Naive thymus-derived CD4-positive, alpha-beta T cell (primary cell): ENCODE measurements at regions not wholly inside any gene's neighbourhood (a gene's known extent, or its start where the extent isn't known, plus 50 kb on each side); places are given as distances from the start of the nearest gene placed in this dataset.

Experiments used
- ATAC-seq: fragments of 150-1000 bp; cut with Tn5 transposase; 2 replicates; pipeline ENCODE4 v1.10.0; 2021; ENCODE audit warnings: mild to moderate bottlenecking, moderate library complexity
- CTCF ChIA-PET: fragments of 350-600 bp; sonication (Branson Sonifier 250); formaldehyde crosslinking; loops from one replicate; lab custom pipeline; 2021; ENCODE audit warnings: antibody characterized with exemption; lab: Charles Lee
- POLR2A ChIA-PET: fragments of 350-600 bp; sonication (Branson Sonifier 250); formaldehyde crosslinking; loops from one replicate; lab custom pipeline; 2021; ENCODE audit warnings: antibody characterized with exemption, inconsistent platforms; lab: Charles Lee
- DNase-seq, 9 donors: peaks; one replicate each; pipeline versions ENCODE4 v3.0.0 to v3.0.0-alpha.2; 2020 to 2022; ENCODE audit warnings: mixed read lengths in 1 of 9
- H3K27ac ChIP-seq: one replicate; pipeline ENCODE4 v1.7.0; 2013; ENCODE audit warnings: mild to moderate bottlenecking, low read depth, low read length, moderate library complexity
- H3K27me3 ChIP-seq, 2 donors: one replicate each; pipeline ENCODE4 v1.7.0; 2013; ENCODE audit warnings: low read length in 2 of 2, mild to moderate bottlenecking in 2 of 2, moderate library complexity in 2 of 2; ENCODE audit not compliant: control insufficient read depth in 2 of 2, insufficient read depth in 2 of 2
- H3K36me3 ChIP-seq, 3 experiments: 1 replicate in 2 of 3; 2 replicates in 1 of 3; pipeline ENCODE4 v1.7.0; 2013; ENCODE audit warnings: low read length in 3 of 3, mild to moderate bottlenecking in 3 of 3, moderate library complexity in 1 of 3; ENCODE audit not compliant: insufficient read depth in 3 of 3, control insufficient read depth in 2 of 3
- H3K4me1 ChIP-seq, 2 donors: one replicate each; pipeline ENCODE4 v1.7.0; 2013; ENCODE audit warnings: low read length in 2 of 2, mild to moderate bottlenecking in 2 of 2, moderate library complexity in 1 of 2; ENCODE audit not compliant: control insufficient read depth in 2 of 2, insufficient read depth in 2 of 2
- H3K4me3 ChIP-seq: 2 replicates; pipeline ENCODE4 v1.7.0; 2013; ENCODE audit warnings: mild to moderate bottlenecking, low read length
- H3K9me3 ChIP-seq, 3 experiments: 1 replicate in 2 of 3; 2 replicates in 1 of 3; pipeline ENCODE4 v1.7.0; 2013; ENCODE audit warnings: low read length in 3 of 3; ENCODE audit not compliant: control insufficient read depth in 2 of 3
- H3K27ac Mint-ChIP-seq, 9 donors: one replicate each; pipeline ENCODE4 v1.8.0; 2020 to 2022; ENCODE audit warnings: mixed read lengths in 9 of 9, mild to moderate bottlenecking in 8 of 9, moderate library complexity in 5 of 9, inconsistent platforms in 2 of 9
- H3K27me3 Mint-ChIP-seq, 5 donors: one replicate each; pipeline ENCODE4 v1.8.0; 2021 to 2022; ENCODE audit warnings: mixed read lengths in 5 of 5, mild to moderate bottlenecking in 1 of 5
- H3K36me3 Mint-ChIP-seq, 5 donors: one replicate each; pipeline ENCODE4 v1.8.0; 2020 to 2022; ENCODE audit warnings: mixed read lengths in 5 of 5, mild to moderate bottlenecking in 3 of 5, inconsistent platforms in 1 of 5
- H3K4me1 Mint-ChIP-seq, 7 donors: one replicate each; pipeline ENCODE4 v1.8.0; 2020 to 2022; ENCODE audit warnings: mixed read lengths in 7 of 7, mild to moderate bottlenecking in 3 of 7, inconsistent platforms in 1 of 7
- H3K4me3 Mint-ChIP-seq, 10 donors: one replicate each; pipeline ENCODE4 v1.8.0; 2020 to 2022; ENCODE audit warnings: mild to moderate bottlenecking in 10 of 10, mixed read lengths in 10 of 10, moderate library complexity in 6 of 10, inconsistent platforms in 2 of 10
- H3K9me3 Mint-ChIP-seq, 11 donors: one replicate each; pipeline ENCODE4 v1.8.0; 2020 to 2022; ENCODE audit warnings: mixed read lengths in 11 of 11, mild to moderate bottlenecking in 4 of 11, inconsistent platforms in 1 of 11, moderate library complexity in 1 of 11
- intact Hi-C, 2 donors: fragments of 100-400 bp; cut with micrococcal nuclease; formaldehyde crosslinking; loops; one replicate each; pipeline ENCODE4 v1.15.1; 2023

DNA sequence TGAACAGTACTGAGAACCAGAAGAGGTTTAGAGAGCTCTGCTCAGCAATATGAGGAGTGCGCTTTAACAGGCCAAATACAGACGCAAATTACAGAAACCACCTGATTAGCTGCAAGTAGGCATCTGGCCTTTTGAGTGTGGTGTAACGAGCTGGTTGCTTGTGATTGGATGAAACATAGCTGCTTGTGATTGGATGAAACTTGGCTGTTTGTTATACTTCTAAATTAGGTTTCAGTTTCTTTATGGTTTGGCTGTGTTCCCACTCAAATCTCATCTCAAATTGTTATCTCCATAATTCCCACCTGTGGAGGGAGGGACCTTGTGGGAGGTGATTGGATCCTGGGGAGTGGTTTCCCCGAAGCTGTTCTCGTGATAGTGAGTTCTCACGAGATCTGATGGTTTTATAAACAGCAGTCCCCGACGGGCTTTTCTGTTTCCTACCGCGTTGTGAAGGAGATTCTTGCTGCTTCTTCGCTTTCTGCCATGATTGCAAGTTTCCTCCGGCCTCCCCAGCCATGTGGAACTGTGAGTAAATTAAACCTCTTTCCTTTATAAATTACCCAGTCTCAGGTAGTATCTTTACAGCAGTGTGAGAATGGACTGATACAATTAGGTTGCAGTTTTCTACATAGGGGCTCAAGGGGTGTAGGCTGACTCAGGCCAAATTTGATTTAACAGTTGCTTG is 655.9 kb upstream of the MAN1A1 start:
- Mint-ChIP-seq H3K9me3 (peaks cover 0 to 7% (median 0%) of the 10 kb centered on the region in 11 donors), H3K27ac (no peak overlapping the region), H3K4me1 (no peaks in the 10 kb centered on the region), H3K27me3 (no peaks in the 10 kb centered on the region), H3K4me3 (peak overlapping the region in 1 of 10 donors; percentile 37), H3K36me3 (no peaks in the 10 kb centered on the region)
- Histone ChIP-seq H3K27ac (no peak overlapping the region), H3K36me3 (no peaks in the 10 kb centered on the region), H3K4me3 (no peak overlapping the region), H3K27me3 (no peaks in the 10 kb centered on the region), H3K4me1 (no peaks in the 10 kb centered on the region), H3K9me3 (no peaks in the 10 kb centered on the region)
- ATAC-seq (no peak), DNase-seq (peak in 1 of 9 donors; percentile 11)
- intact Hi-C loops: no loop called here
- POLR2A ChIA-PET: no interaction called here
- CTCF ChIA-PET: no interaction called here

DNA sequence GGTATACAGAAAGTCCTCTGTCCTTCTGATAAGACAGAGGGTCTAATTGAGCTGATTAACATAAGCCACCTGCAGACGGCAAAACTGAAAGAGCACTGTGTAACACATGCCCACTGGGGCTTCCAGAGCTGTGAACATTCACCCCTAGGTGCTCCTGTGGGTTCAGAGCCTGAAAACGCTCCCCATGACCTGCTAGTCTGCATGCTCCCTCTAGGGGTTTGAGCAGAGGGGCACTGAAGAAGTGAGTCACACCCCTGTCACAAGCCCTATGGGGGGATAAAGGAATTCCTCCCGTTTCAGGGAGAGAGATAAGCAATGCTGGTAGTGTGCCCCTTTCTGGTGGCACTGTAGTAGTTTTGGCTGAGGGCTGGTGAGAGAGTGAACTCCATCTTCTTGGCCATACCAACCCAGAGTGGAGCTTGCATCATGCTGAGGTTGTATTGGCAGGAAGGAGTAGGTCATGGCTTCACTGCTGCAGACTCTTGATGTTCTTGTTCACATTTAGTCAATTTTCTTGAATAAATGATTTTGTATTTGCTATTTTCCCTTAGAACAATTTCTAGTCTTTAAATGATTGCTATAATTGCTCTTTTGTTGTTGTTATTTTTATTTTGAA is 637.5 kb upstream of the MAN1A1 start:
- H3K36me3 ChIP-seq: no peaks in the 10 kb centered on the region
- H3K9me3 ChIP-seq: no peaks in the 10 kb centered on the region
- Mint-ChIP-seq H3K36me3 (no peaks in the 10 kb centered on the region), H3K27ac (no peak overlapping the region), H3K4me3 (no peak overlapping the region), H3K9me3 (no peaks in the 10 kb centered on the region), H3K27me3 (peaks cover 0 to 3% (median 0%) of the 10 kb centered on the region in 5 donors), H3K4me1 (no peaks in the 10 kb centered on the region)
- ATAC-seq: no peak
- no peak overlapping the region for H3K4me3 ChIP-seq
- intact Hi-C loops: no loop called here
- peak in 1 of 9 donors; percentile 1 for DNase-seq
- H3K27ac ChIP-seq: no peak overlapping the region
- ChIA-PET POLR2A (no interaction called here), CTCF (no interaction called here)
- no peaks in the 10 kb centered on the region for H3K27me3 ChIP-seq
- no peaks in the 10 kb centered on the region for H3K4me1 ChIP-seq

DNA sequence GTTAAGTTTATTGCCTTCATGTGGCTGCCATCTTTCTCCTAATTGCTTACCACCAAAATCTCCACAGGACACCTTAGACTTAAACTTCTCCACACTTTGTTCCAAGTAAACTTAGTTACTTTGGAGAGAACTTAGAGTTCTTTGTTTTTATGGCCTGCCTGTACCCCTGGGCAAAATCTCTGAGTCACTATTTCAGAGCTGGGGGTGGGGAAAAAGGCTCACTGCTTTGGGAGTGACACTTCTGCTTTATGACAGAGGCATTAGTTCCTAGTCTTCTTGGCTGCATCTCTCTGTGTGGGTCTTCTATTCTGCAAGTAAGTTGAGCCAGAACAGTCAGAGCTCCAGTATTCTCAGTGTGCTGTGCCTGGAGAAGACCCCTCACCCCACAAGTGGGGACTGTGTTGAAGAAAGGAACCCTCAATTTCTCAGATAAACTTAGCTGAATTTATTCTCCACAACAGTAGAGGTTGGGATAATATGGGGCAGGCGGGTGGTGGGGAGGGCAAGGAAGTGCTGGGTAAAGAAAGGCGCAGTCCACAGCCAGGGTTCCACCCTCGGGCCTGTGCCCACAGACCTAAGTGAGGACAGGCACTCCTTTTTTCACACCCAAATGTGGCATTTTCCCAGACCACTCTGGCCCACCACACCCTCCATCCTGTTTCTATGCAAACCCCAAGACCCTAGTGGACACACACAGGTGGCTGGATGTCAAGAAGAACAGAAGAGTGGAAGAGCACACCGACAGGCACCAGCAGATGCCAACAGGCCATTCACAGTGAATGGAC is 636.6 kb upstream of the MAN1A1 start:
- Histone ChIP-seq H3K36me3 (no peaks in the 10 kb centered on the region), H3K9me3 (no peaks in the 10 kb centered on the region), H3K27ac (no peak overlapping the region), H3K27me3 (no peaks in the 10 kb centered on the region), H3K4me3 (no peak overlapping the region), H3K4me1 (no peaks in the 10 kb centered on the region)
- POLR2A ChIA-PET: no interaction called here
- DNase-seq (no peak), ATAC-seq (no peak)
- Mint-ChIP-seq H3K9me3 (no peaks in the 10 kb centered on the region), H3K27me3 (peaks cover 0 to 3% (median 0%) of the 10 kb centered on the region in 5 donors), H3K36me3 (no peaks in the 10 kb centered on the region), H3K4me3 (no peak overlapping the region), H3K27ac (no peak overlapping the region), H3K4me1 (no peaks in the 10 kb centered on the region)
- intact Hi-C loops: no loop called here
- CTCF ChIA-PET: no interaction called here

DNA sequence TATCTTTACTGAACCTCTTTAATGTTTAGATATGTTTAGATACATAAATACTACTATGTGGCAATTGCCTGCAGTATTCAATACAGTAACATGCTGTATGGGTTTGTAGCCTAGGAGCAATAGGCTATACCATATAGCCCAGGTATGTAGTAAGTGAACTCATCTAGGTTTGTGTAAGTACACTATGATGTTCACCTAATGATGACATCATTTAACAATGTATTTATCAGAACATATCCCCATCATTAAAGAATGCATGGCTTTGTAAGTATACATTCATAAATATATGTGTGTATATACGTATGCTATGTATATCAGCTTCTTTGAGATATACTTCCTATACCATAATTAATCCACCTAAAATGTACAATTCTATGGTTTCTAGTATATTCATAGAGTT is 631.2 kb upstream of the MAN1A1 start:
- CTCF ChIA-PET: no interaction called here
- H3K4me1 Mint-ChIP-seq: peaks cover 0 to 4% (median 0%) of the 10 kb centered on the region in 7 donors
- no peaks in the 10 kb centered on the region for H3K36me3 ChIP-seq
- no peaks in the 10 kb centered on the region for H3K27me3 ChIP-seq
- ATAC-seq: no peak
- H3K9me3 Mint-ChIP-seq: no peaks in the 10 kb centered on the region
- no peak overlapping the region for H3K4me3 Mint-ChIP-seq
- intact Hi-C loops: no loop called here
- H3K27me3 Mint-ChIP-seq: no peaks in the 10 kb centered on the region
- no peaks in the 10 kb centered on the region for H3K36me3 Mint-ChIP-seq
- no peaks in the 10 kb centered on the region for H3K4me1 ChIP-seq
- DNase-seq: no peak
- H3K9me3 ChIP-seq: no peaks in the 10 kb centered on the region
- H3K4me3 ChIP-seq: no peak overlapping the region
- POLR2A ChIA-PET: no interaction called here
- H3K27ac ChIP-seq: no peak overlapping the region
- no peak overlapping the region for H3K27ac Mint-ChIP-seq

DNA sequence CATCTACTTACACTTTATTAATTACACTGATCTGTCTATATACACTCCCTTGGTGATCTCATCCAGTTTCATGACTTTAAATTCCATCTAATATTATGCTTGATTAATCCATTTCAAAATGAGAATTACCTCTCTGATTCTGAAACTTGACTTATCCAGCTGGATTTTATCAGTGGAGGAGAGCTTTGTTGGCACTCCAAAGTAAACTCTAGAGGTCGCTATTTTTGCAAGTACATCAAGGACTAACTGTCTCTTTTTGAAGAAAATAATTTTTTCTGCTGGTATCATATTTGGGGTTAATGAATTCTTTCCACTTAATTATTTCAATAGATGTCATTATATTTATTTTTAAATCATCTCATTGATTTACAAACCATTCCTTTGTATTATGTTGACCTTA is 630.3 kb upstream of the MAN1A1 start:
- Histone ChIP-seq H3K36me3 (no peaks in the 10 kb centered on the region), H3K9me3 (no peaks in the 10 kb centered on the region), H3K27me3 (no peaks in the 10 kb centered on the region), H3K4me3 (no peak overlapping the region), H3K27ac (no peak overlapping the region), H3K4me1 (no peaks in the 10 kb centered on the region)
- ATAC-seq: no peak
- no peaks in the 10 kb centered on the region for H3K9me3 Mint-ChIP-seq
- no peak for DNase-seq
- no peak overlapping the region for H3K4me3 Mint-ChIP-seq
- H3K4me1 Mint-ChIP-seq: peaks cover 0 to 4% (median 0%) of the 10 kb centered on the region in 7 donors
- H3K36me3 Mint-ChIP-seq: no peaks in the 10 kb centered on the region
- intact Hi-C loops: loop anchor here (5.0 kb wide), 2 partner anchors 238 to 628 kb away; no protein-coding TSS in a partner anchor
- no peaks in the 10 kb centered on the region for H3K27me3 Mint-ChIP-seq
- POLR2A ChIA-PET: no interaction called here
- CTCF ChIA-PET: no interaction called here
- no peak overlapping the region for H3K27ac Mint-ChIP-seq

DNA sequence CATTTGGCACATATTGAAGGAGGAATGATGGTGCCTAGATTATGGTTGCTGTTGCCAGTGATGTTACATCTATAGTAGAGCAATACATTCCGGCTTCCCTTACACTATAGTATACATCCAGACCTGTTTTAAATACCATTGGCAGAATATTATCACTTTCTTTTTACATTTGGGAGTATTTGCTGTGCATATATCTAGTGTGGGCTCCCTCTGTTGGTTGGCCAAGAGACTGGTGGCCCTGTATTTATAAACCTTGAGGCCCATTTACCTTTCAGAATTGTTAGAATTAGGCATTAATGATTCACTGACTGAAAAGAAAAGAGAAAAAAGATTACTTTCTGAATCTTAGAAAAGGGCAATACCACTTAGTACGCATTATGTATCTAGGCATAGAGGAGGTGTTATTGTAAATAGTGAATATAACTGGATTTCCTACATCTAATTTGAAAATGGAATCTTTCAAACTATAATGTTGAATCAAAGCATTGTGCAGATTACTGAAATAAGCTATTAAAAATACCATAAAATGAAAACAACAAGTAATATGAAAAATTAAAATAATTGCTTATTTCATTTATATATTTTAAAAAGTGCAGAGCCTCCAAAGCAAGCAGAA is 628.8 kb upstream of the MAN1A1 start:
- no peak overlapping the region for H3K27ac ChIP-seq
- peaks cover 0 to 1% (median 0%) of the 10 kb centered on the region in 11 donors for H3K9me3 Mint-ChIP-seq
- CTCF ChIA-PET: no interaction called here
- peaks cover 0 to 4% (median 0%) of the 10 kb centered on the region in 7 donors for H3K4me1 Mint-ChIP-seq
- no peaks in the 10 kb centered on the region for H3K27me3 ChIP-seq
- H3K9me3 ChIP-seq: no peaks in the 10 kb centered on the region
- POLR2A ChIA-PET: interaction anchor here (0.8 kb wide), 1 partner anchor 182 kb away, joined by 3 read pairs; no protein-coding TSS in a partner anchor
- no peaks in the 10 kb centered on the region for H3K27me3 Mint-ChIP-seq
- no peak overlapping the region for H3K27ac Mint-ChIP-seq
- no peaks in the 10 kb centered on the region for H3K36me3 ChIP-seq
- H3K4me3 Mint-ChIP-seq: no peak overlapping the region
- no peak for DNase-seq
- no peaks in the 10 kb centered on the region for H3K4me1 ChIP-seq
- intact Hi-C loops: loop anchor here (1.0 to 5.0 kb wide), 4 partner anchors 236 to 645 kb away; no protein-coding TSS in a partner anchor
- no peak overlapping the region for H3K4me3 ChIP-seq
- no peaks in the 10 kb centered on the region for H3K36me3 Mint-ChIP-seq
- ATAC-seq: no peak
